ENCODE measurements at regions not wholly inside any gene's neighbourhood (a gene's known extent, or its start where the extent isn't known, plus 50 kb on each side); places are given as distances from the start of the nearest gene placed in this dataset.

GRCh38 chr6:90805619-90806155 is 218.8 kb upstream of the MAP3K7 start:
- TF ChIP-seq EZH2 (IDR thresholded peaks at IDR 0.05; ENCODE audit: low read length, unreplicated experiment) (no peak), EZH2phosphoT487 (IDR thresholded peaks at IDR 0.05; ENCODE audit: borderline replicate concordance, low read length) (no peak)
- TF ChIP-seq, protein P1, sequence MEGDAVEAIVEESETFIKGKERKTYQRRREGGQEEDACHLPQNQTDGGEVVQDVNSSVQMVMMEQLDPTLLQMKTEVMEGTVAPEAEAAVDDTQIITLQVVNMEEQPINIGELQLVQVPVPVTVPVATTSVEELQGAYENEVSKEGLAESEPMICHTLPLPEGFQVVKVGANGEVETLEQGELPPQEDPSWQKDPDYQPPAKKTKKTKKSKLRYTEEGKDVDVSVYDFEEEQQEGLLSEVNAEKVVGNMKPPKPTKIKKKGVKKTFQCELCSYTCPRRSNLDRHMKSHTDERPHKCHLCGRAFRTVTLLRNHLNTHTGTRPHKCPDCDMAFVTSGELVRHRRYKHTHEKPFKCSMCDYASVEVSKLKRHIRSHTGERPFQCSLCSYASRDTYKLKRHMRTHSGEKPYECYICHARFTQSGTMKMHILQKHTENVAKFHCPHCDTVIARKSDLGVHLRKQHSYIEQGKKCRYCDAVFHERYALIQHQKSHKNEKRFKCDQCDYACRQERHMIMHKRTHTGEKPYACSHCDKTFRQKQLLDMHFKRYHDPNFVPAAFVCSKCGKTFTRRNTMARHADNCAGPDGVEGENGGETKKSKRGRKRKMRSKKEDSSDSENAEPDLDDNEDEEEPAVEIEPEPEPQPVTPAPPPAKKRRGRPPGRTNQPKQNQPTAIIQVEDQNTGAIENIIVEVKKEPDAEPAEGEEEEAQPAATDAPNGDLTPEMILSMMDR (conservative IDR thresholded peaks at IDR 0.05; ENCODE audit: low read depth, low read length): no peak
- DNase-seq (no peak), ATAC-seq (no peak)
- no peak overlapping the region for H2AFZ ChIP-seq (ENCODE audit: low read length)
- no peak overlapping the region for H3K4me3 ChIP-seq (ENCODE audit: low read length)
- no peaks in the 10 kb centered on the region for H4K20me1 ChIP-seq (ENCODE audit: low read length)
- H3K9me2 ChIP-seq (replicated peaks; ENCODE audit: low read length): no peaks in the 10 kb centered on the region
- H3K79me2 ChIP-seq (ENCODE audit: low read length): no peaks in the 10 kb centered on the region
- no TSS peak for BruUV-seq (replicated peaks)
- H3K9ac ChIP-seq (ENCODE audit: low read length): no peak overlapping the region
- intact Hi-C loops (cut with micrococcal nuclease): no loop called here
- no peak overlapping the region for H3K27ac ChIP-seq (ENCODE audit: low read length)
- no peaks in the 10 kb centered on the region for H3K36me3 ChIP-seq (ENCODE audit: low read depth, low read length)
- POLR2A ChIA-PET (ENCODE audit: unreplicated experiment): no interaction called here
- CTCF ChIA-PET: no interaction called here
- peaks cover 20% of the 10 kb centered on the region; the same call in 1 of the 2 replicates for H3K27me3 ChIP-seq (ENCODE audit: low read length)
- H3K9me3 ChIP-seq (ENCODE audit: low read length): no peaks in the 10 kb centered on the region
- no peaks in the 10 kb centered on the region for H3F3A ChIP-seq (ENCODE audit: low read length, unreplicated experiment)
- H3K4me1 ChIP-seq (ENCODE audit: insufficient read depth, low read length): no peaks in the 10 kb centered on the region
- no peak overlapping the region for H3K4me2 ChIP-seq (ENCODE audit: low read length)

DNA sequence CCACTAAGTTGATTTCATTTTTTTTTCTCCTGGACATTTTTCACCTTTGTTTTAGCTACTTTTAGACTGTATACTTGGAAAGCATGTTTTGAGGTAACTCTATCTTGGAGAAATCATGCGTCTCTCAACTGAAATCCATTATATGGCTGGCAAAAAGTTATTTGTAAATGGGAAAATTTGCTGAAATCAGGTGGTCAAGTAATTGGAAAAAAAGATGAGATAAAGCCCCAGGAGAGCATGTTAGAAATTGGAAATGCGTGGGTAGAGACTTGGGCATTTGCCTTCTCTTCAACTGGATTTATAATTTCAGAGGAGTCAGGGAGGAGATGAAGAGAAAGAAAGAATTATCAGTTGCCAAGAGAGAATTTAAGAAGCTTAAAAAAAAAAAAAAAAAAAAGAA is 217.1 kb upstream of the MAP3K7 start:
- H3K9ac ChIP-seq (ENCODE audit: low read length): no peak overlapping the region
- H3K9me2 ChIP-seq (replicated peaks; ENCODE audit: low read length): no peaks in the 10 kb centered on the region
- no peaks in the 10 kb centered on the region for H3F3A ChIP-seq (ENCODE audit: low read length, unreplicated experiment)
- no peak overlapping the region for H3K27ac ChIP-seq (ENCODE audit: low read length)
- H3K79me2 ChIP-seq (ENCODE audit: low read length): no peaks in the 10 kb centered on the region
- H3K27me3 ChIP-seq (ENCODE audit: low read length): peaks cover 20% of the 10 kb centered on the region; the same call in 1 of the 2 replicates
- TF ChIP-seq, protein P1 (conservative IDR thresholded peaks at IDR 0.05; ENCODE audit: low read depth, low read length): no peak
- TF ChIP-seq EZH2phosphoT487 (IDR thresholded peaks at IDR 0.05; ENCODE audit: borderline replicate concordance, low read length) (no peak), EZH2 (IDR thresholded peaks at IDR 0.05; ENCODE audit: low read length, unreplicated experiment) (no peak)
- no peaks in the 10 kb centered on the region for H3K9me3 ChIP-seq (ENCODE audit: low read length)
- no peaks in the 10 kb centered on the region for H3K4me1 ChIP-seq (ENCODE audit: insufficient read depth, low read length)
- no peaks in the 10 kb centered on the region for H3K36me3 ChIP-seq (ENCODE audit: low read depth, low read length)
- POLR2A ChIA-PET (ENCODE audit: unreplicated experiment): no interaction called here
- DNase-seq (no peak), ATAC-seq (no peak)
- no peaks in the 10 kb centered on the region for H4K20me1 ChIP-seq (ENCODE audit: low read length)
- H3K4me2 ChIP-seq (ENCODE audit: low read length): no peak overlapping the region
- intact Hi-C loops (cut with micrococcal nuclease): no loop called here
- H3K4me3 ChIP-seq (ENCODE audit: low read length): no peak overlapping the region
- no peak overlapping the region for H2AFZ ChIP-seq (ENCODE audit: low read length)
- CTCF ChIA-PET: no interaction called here
- no TSS peak for BruUV-seq (replicated peaks)

- H3F3A ChIP-seq (ENCODE audit: low read length, unreplicated experiment): no peaks in the 10 kb centered on the region
- DNase-seq (no peak), ATAC-seq (no peak)
- peaks cover 36% of the 10 kb centered on the region for H3K27me3 ChIP-seq (ENCODE audit: low read length)
- no peaks in the 10 kb centered on the region for H3K4me1 ChIP-seq (ENCODE audit: insufficient read depth, low read length)
- H3K27ac ChIP-seq (ENCODE audit: low read length): no peak overlapping the region
- no peak overlapping the region for H3K9ac ChIP-seq (ENCODE audit: low read length)
- H3K36me3 ChIP-seq (ENCODE audit: low read depth, low read length): no peaks in the 10 kb centered on the region
- ChIA-PET POLR2A (ENCODE audit: unreplicated experiment) (no interaction called here), CTCF (no interaction called here)
- H3K9me3 ChIP-seq (ENCODE audit: low read length): no peaks in the 10 kb centered on the region
- H3K79me2 ChIP-seq (ENCODE audit: low read length): no peaks in the 10 kb centered on the region
- no peak overlapping the region for H3K4me2 ChIP-seq (ENCODE audit: low read length)
- no TSS peak for BruUV-seq (replicated peaks)
- H3K9me2 ChIP-seq (replicated peaks; ENCODE audit: low read length): no peaks in the 10 kb centered on the region
- intact Hi-C loops (cut with micrococcal nuclease): no loop called here
- no peak overlapping the region for H2AFZ ChIP-seq (ENCODE audit: low read length)
- TF ChIP-seq EZH2 (IDR thresholded peaks at IDR 0.05; ENCODE audit: low read length, unreplicated experiment) (no peak), EZH2phosphoT487 (IDR thresholded peaks at IDR 0.05; ENCODE audit: borderline replicate concordance, low read length) (no peak)
- TF ChIP-seq, protein P1 (conservative IDR thresholded peaks at IDR 0.05; ENCODE audit: low read depth, low read length): no peak
- H4K20me1 ChIP-seq (ENCODE audit: low read length): no peaks in the 10 kb centered on the region
- no peak overlapping the region for H3K4me3 ChIP-seq (ENCODE audit: low read length)
Measured at GRCh38 chr6:90795078-90795477, 208.2 kb upstream of the MAP3K7 start.

All from PC-3 (cell line).